Prostate gland (tissue), 2 donors: ENCODE measurements at regions not wholly inside any gene's neighbourhood (a gene's known extent, or its start where the extent isn't known, plus 50 kb on each side); places are given as distances from the start of the nearest gene placed in this dataset.

Source experiments
- DNase-seq: peaks from one replicate; pipeline ENCODE4 v3.0.0-alpha.2; 2019; ENCODE audit warnings: low spot score
- H3K27ac ChIP-seq, 2 donors: fragments of 200-600 bp; sonication (generic); 2 replicates each; pipeline ENCODE4 v1.5.1; 2017 to 2019
- H3K27me3 ChIP-seq: fragments of 200-600 bp; sonication (generic); replicated peaks from 2 replicates; pipeline ENCODE4 v1.5.1; 2019; ENCODE audit not compliant: insufficient read depth
- H3K36me3 ChIP-seq, 2 donors: fragments of 200-600 bp; sonication (generic); 1 replicate in 1 of 2; 2 replicates in 1 of 2; pipeline versions ENCODE4 v1.5.1 to v1.8.1; 2017 to 2019
- H3K4me1 ChIP-seq: fragments of 200-600 bp; sonication (generic); replicated peaks from 2 replicates; pipeline ENCODE4 v1.5.1; 2019
- H3K4me3 ChIP-seq, 2 donors: fragments of 200-600 bp; sonication (generic); 2 replicates each; pipeline ENCODE4 v1.5.1; 2017 to 2019
- H3K9me3 ChIP-seq: fragments of 200-600 bp; sonication (generic); 2 replicates; pipeline ENCODE4 v1.5.1; 2017
- CTCF ChIP-seq, 4 experiments: fragments of 200-600 bp in 2 of 4; fragments of 450-650 bp in 2 of 4; sonication (generic) in 2 of 4; IDR thresholded peaks; 1 replicate in 3 of 4; 2 replicates in 1 of 4; pipeline ENCODE4 v1.5.1; 2016 to 2019; ENCODE audit warnings: antibody characterized with exemption in 4 of 4, mild to moderate bottlenecking in 2 of 4, moderate library complexity in 2 of 4
- POLR2A ChIP-seq: fragments of 450-650 bp; IDR thresholded peaks from one replicate; pipeline ENCODE4 v1.6.1; 2016; ENCODE audit warnings: antibody characterized with exemption, mild to moderate bottlenecking
- POLR2AphosphoS5 ChIP-seq: sonication (generic); formaldehyde crosslinking; IDR thresholded peaks from one replicate; pipeline ENCODE4 v1.6.1; 2017; ENCODE audit warnings: antibody characterized with exemption
- WGBS: methylation state at CpG from one replicate; pipeline ENCODE4 v1.1.5; 2018; 5-methylcytosine and 5-hydroxymethylcytosine counted together
- intact Hi-C: fragments of 100-400 bp; cut with DNase I; formaldehyde crosslinking; loops from one replicate; pipeline ENCODE4 v1.14.2; 2022

GRCh38 chr12:30466093-30466585 is 229.5 kb downstream of the IPO8 start:
- no peaks in the 10 kb centered on the region for H3K36me3 ChIP-seq
- WGBS = 24% methylated on average over 4 of the region's 4 CpGs
- H3K27me3 ChIP-seq = no peaks in the 10 kb centered on the region
- no peak overlapping the region for H3K27ac ChIP-seq
- no peak for TF ChIP-seq CTCF (IDR thresholded peaks at IDR 0.05)
- no peak for TF ChIP-seq POLR2AphosphoS5
- H3K9me3 ChIP-seq = no peaks in the 10 kb centered on the region
- no peaks in the 10 kb centered on the region for H3K4me1 ChIP-seq
- H3K4me3 ChIP-seq = no peak overlapping the region
- intact Hi-C loops = no loop called here
- DNase-seq = no peak

GRCh38 chr12:30463636-30464035 is 232.0 kb downstream of the IPO8 start:
- Histone ChIP-seq H3K36me3 (no peaks in the 10 kb centered on the region), H3K4me3 (no peak overlapping the region), H3K27me3 (no peaks in the 10 kb centered on the region), H3K27ac (no peak overlapping the region), H3K4me1 (no peaks in the 10 kb centered on the region), H3K9me3 (no peaks in the 10 kb centered on the region)
- no peak for DNase-seq
- 44% methylated on average over 2 of the region's 2 CpGs for WGBS
- TF ChIP-seq POLR2A (no peak), POLR2AphosphoS5 (no peak)
- intact Hi-C loops = no loop called here

GRCh38 chr12:30462249-30462648 is 233.4 kb downstream of the IPO8 start:
- intact Hi-C loops = no loop called here
- Histone ChIP-seq H3K9me3 (no peaks in the 10 kb centered on the region), H3K27ac (no peak overlapping the region), H3K27me3 (no peaks in the 10 kb centered on the region), H3K4me1 (no peaks in the 10 kb centered on the region), H3K36me3 (no peaks in the 10 kb centered on the region), H3K4me3 (no peak overlapping the region)
- no peak for TF ChIP-seq POLR2A
- no peak for TF ChIP-seq POLR2AphosphoS5
- no peak for TF ChIP-seq CTCF (IDR thresholded peaks at IDR 0.05)
- no peak for DNase-seq
- 78% methylated on average over 1 of the region's 1 CpG for WGBS

GRCh38 chr12:30461026-30461615 is 234.5 kb downstream of the IPO8 start:
- no peaks in the 10 kb centered on the region for H3K36me3 ChIP-seq
- H3K4me3 ChIP-seq = no peak overlapping the region
- H3K27ac ChIP-seq = no peak overlapping the region
- no peak for TF ChIP-seq CTCF (IDR thresholded peaks at IDR 0.05)
- no peak for TF ChIP-seq POLR2AphosphoS5
- no peak for TF ChIP-seq POLR2A
- H3K27me3 ChIP-seq = no peaks in the 10 kb centered on the region
- intact Hi-C loops = no loop called here
- DNase-seq = no peak
- no peaks in the 10 kb centered on the region for H3K9me3 ChIP-seq
- H3K4me1 ChIP-seq = no peaks in the 10 kb centered on the region

- H3K4me1 ChIP-seq = no peaks in the 10 kb centered on the region
- no peaks in the 10 kb centered on the region for H3K27me3 ChIP-seq
- no peak for DNase-seq
- TF ChIP-seq POLR2A (no peak), CTCF (IDR thresholded peaks at IDR 0.05) (no peak), POLR2AphosphoS5 (no peak)
- no peaks in the 10 kb centered on the region for H3K9me3 ChIP-seq
- no peak overlapping the region for H3K27ac ChIP-seq
- no peaks in the 10 kb centered on the region for H3K36me3 ChIP-seq
- H3K4me3 ChIP-seq = no peak overlapping the region
- 93% methylated on average over 3 of the region's 3 CpGs for WGBS
- intact Hi-C loops = no loop called here
Measured at GRCh38 chr12:30458453-30458852, 237.2 kb downstream of the IPO8 start.
